ENCODE measurements at regions not wholly inside any gene's neighbourhood (a gene's known extent, or its start where the extent isn't known, plus 50 kb on each side); places are given as distances from the start of the nearest gene placed in this dataset.

GRCh38 chr12:124208489-124208888 lies 86.4 kb upstream of the RFLNA start:
- WGBS (ENCODE audit: extremely low coverage, insufficient read length, low lambda C conversion rate): no CpG with 5 or more reads among the region's 15 CpGs
- Histone ChIP-seq H4K91ac (ENCODE audit: insufficient read length, low read depth, low read length) (no peak overlapping the region), H4K20me1 (ENCODE audit: control insufficient read depth, insufficient read depth, insufficient read length) (no peaks in the 10 kb centered on the region), H3K9me3 (ENCODE audit: control insufficient read depth, low read depth, low read length) (no peaks in the 10 kb centered on the region), H3K4ac (ENCODE audit: low read depth, low read length) (no peak overlapping the region), H3K4me2 (ENCODE audit: insufficient read depth, insufficient read length, low read length) (no peak overlapping the region), H3K56ac (ENCODE audit: insufficient read length, low read depth, low read length) (no peak overlapping the region), H4K5ac (ENCODE audit: insufficient read length, low read depth, low read length) (no peak overlapping the region), H2BK15ac (ENCODE audit: low read depth, low read length) (no peak overlapping the region), H2AK5ac (ENCODE audit: insufficient read length, low read length) (no peak overlapping the region), H3K9ac (ENCODE audit: extremely low read depth, insufficient read length, low read length) (no peak overlapping the region), H2BK20ac (ENCODE audit: low read depth, low read length, poor library complexity, severe bottlenecking) (no peak overlapping the region), H2BK120ac (ENCODE audit: low read depth, low read length, poor library complexity, severe bottlenecking) (no peak overlapping the region), H3K14ac (ENCODE audit: insufficient read depth, low read length) (no peak overlapping the region; the same call in 1 of the 2 replicates), H3K18ac (ENCODE audit: insufficient read length, low read depth, low read length) (no peak overlapping the region), H2AFZ (ENCODE audit: low read length) (no peak overlapping the region), H3K79me1 (ENCODE audit: insufficient read depth, low read depth, low read length, poor library complexity, severe bottlenecking) (no peaks in the 10 kb centered on the region), H3K4me1 (ENCODE audit: insufficient read depth, low read length) (no peaks in the 10 kb centered on the region), H3K23ac (ENCODE audit: insufficient read length, low read depth, low read length) (no peak overlapping the region), H4K8ac (replicated peaks; ENCODE audit: insufficient read length, low read depth, low read length) (no peak overlapping the region), H2BK12ac (ENCODE audit: insufficient read length, low read depth, low read length) (no peak overlapping the region), H3K27me3 (ENCODE audit: insufficient read depth, low read length) (no peaks in the 10 kb centered on the region), H3T11ph (ENCODE audit: low read length) (no peak overlapping the region), H3K23me2 (ENCODE audit: insufficient read length, low read depth, low read length, poor library complexity, severe bottlenecking) (no peaks in the 10 kb centered on the region), H2BK5ac (ENCODE audit: insufficient read length, low read length) (no peak overlapping the region), H3K27ac (ENCODE audit: insufficient read length, low read depth, low read length) (no peak overlapping the region), H3K79me2 (ENCODE audit: insufficient read depth, low read length) (no peaks in the 10 kb centered on the region)
- Mint-ChIP-seq H3K4me1 (peaks cover 21% of the 10 kb centered on the region in 2 experiments), H3K27me3 (ENCODE audit: low read depth) (peaks cover 13% of the 10 kb centered on the region), H3K4me3 (no peak overlapping the region), H3K9me3 (peaks cover 17 to 19% of the 10 kb centered on the region in 2 experiments), H3K27ac (peak overlapping the region in 1 of 3 experiments; percentile 63; a peak in 1 of 7 replicates), H3K36me3 (ENCODE audit: insufficient read depth in 1 of 3, low read depth in 3 of 3) (peaks cover 5 to 24% (median 6%) of the 10 kb centered on the region in 3 experiments; a peak in 6 of 7 replicates)
- TF ChIP-seq CTCF (conservative IDR thresholded peaks at IDR 0.05): no peak
- DNase-seq: no peak

Measured in H9 (cell line).